Activated CD8-positive, alpha-beta T cell treated with anti-CD3 and anti-CD28 coated beads, Interleukin-2, amount 10 ng/mL, durations not matched to agents 7 days and 5 days (primary cell): ENCODE measurements at regions not wholly inside any gene's neighbourhood (a gene's known extent, or its start where the extent isn't known, plus 50 kb on each side); places are given as distances from the start of the nearest gene placed in this dataset.
A peak's percentile ranks its signal among the peaks of the same experiment; 100 is the strongest.
"Not testable (repeated sequence)": the region's sequence is repeated elsewhere in the genome, so short reads cannot be mapped to it uniquely, and the experiment has no call there.

Experiments used
- ATAC-seq: fragments of 150-1000 bp; cut with Tn5 transposase; one replicate; pipeline ENCODE4 v1.10.0; 2021; ENCODE audit warnings: moderate library complexity
- CTCF ChIA-PET: fragments of 350-600 bp; sonication (Branson Sonifier 250); formaldehyde crosslinking; loops from one replicate; lab custom pipeline; 2021; ENCODE audit warnings: antibody characterized with exemption; lab: Charles Lee
- POLR2A ChIA-PET: fragments of 350-600 bp; sonication (Branson Sonifier 250); formaldehyde crosslinking; loops from one replicate; lab custom pipeline; 2021; ENCODE audit warnings: antibody characterized with exemption; lab: Charles Lee
- DNase-seq: peaks from one replicate; pipeline ENCODE4 v3.0.0-alpha.2; 2020
- H3K27ac Mint-ChIP-seq: one replicate; pipeline ENCODE4 v1.8.0; 2021; ENCODE audit warnings: mild to moderate bottlenecking, mixed read lengths
- H3K27me3 Mint-ChIP-seq: one replicate; pipeline ENCODE4 v1.8.0; 2021; ENCODE audit warnings: low read depth, mixed read lengths
- H3K36me3 Mint-ChIP-seq: one replicate; pipeline ENCODE4 v1.8.0; 2021; ENCODE audit warnings: low read depth, mixed read lengths
- H3K4me1 Mint-ChIP-seq: one replicate; pipeline ENCODE4 v1.8.0; 2021; ENCODE audit warnings: low read depth, mixed read lengths
- H3K4me3 Mint-ChIP-seq: one replicate; pipeline ENCODE4 v1.8.0; 2021; ENCODE audit warnings: mild to moderate bottlenecking, mixed read lengths
- H3K9me3 Mint-ChIP-seq: one replicate; pipeline ENCODE4 v1.8.0; 2022; ENCODE audit warnings: mixed read lengths; ENCODE audit not compliant: insufficient read depth

GRCh38 chr2:168322325-168323007 is 75.1 kb upstream of the STK39 start:
- H3K4me1 Mint-ChIP-seq = no peaks in the 10 kb centered on the region
- CTCF ChIA-PET = no interaction called here

GRCh38 chr2:168323529-168324021 is 76.2 kb upstream of the STK39 start:
- no peak overlapping the region for H3K4me3 Mint-ChIP-seq
- peaks cover 9% of the 10 kb centered on the region for H3K9me3 Mint-ChIP-seq
- POLR2A ChIA-PET = no interaction called here
- DNase-seq = no peak
- H3K36me3 Mint-ChIP-seq = no peaks in the 10 kb centered on the region
- H3K27me3 Mint-ChIP-seq = peaks cover 9% of the 10 kb centered on the region
- CTCF ChIA-PET = interaction anchor here (1.8 kb wide), 1 partner anchor 13 kb away, joined by 4 read pairs; no protein-coding TSS in a partner anchor
- H3K27ac Mint-ChIP-seq = no peak overlapping the region
- ATAC-seq = no peak
- H3K4me1 Mint-ChIP-seq = no peaks in the 10 kb centered on the region

More at GRCh38 chr2:168322325-168323007, 75.1 kb upstream of the STK39 start:
- Mint-ChIP-seq H3K27ac (no peak overlapping the region), H3K9me3 (peaks cover 2% of the 10 kb centered on the region), H3K4me3 (no peak overlapping the region), H3K36me3 (no peaks in the 10 kb centered on the region), H3K27me3 (peaks cover 9% of the 10 kb centered on the region)
- DNase-seq (no peak), ATAC-seq (no peak)
- POLR2A ChIA-PET = no interaction called here

GRCh38 chr2:168326572-168326971 is 79.2 kb upstream of the STK39 start:
- H3K27me3 Mint-ChIP-seq = peaks cover 4% of the 10 kb centered on the region
- peaks cover 4% of the 10 kb centered on the region for H3K4me1 Mint-ChIP-seq
- no peak for ATAC-seq
- ChIA-PET CTCF (no interaction called here), POLR2A (no interaction called here)
- H3K4me3 Mint-ChIP-seq = no peak overlapping the region
- H3K36me3 Mint-ChIP-seq = peaks cover 15% of the 10 kb centered on the region
- no peak for DNase-seq
- H3K27ac Mint-ChIP-seq = no peak overlapping the region
- H3K9me3 Mint-ChIP-seq = peaks cover 26% of the 10 kb centered on the region

- Mint-ChIP-seq H3K4me3 (no peak overlapping the region), H3K9me3 (peaks cover 26% of the 10 kb centered on the region), H3K36me3 (peaks cover 15% of the 10 kb centered on the region), H3K4me1 (peaks cover 4% of the 10 kb centered on the region), H3K27me3 (peaks cover 3% of the 10 kb centered on the region), H3K27ac (no peak overlapping the region)
- ChIA-PET CTCF (no interaction called here), POLR2A (no interaction called here)
- ATAC-seq (no peak), DNase-seq (no peak)
Measured at GRCh38 chr2:168327328-168327727, 79.9 kb upstream of the STK39 start.

DNA sequence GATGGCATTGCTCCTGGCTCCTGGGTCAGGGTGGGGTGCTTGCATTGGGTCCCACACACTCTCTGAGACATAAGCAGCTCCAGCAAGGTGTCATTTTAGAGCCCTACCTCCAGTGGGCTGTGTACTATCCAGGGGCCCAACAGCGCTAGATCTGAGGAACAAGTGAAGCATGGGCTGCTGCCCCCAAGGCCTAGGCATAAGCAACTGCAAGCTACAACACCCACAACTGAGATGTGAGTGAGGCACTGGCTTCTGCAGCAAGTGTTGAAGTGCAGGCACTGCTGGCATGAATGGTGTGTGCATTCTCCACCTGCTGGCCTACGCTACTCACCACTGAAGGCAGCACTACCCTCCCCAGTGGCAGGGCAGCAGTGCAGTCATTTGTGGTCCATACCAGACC is 81.0 kb upstream of the STK39 start:
- no peak overlapping the region for H3K4me3 Mint-ChIP-seq
- H3K4me1 Mint-ChIP-seq = peaks cover 4% of the 10 kb centered on the region
- peaks cover 3% of the 10 kb centered on the region for H3K27me3 Mint-ChIP-seq
- H3K27ac Mint-ChIP-seq = no peak overlapping the region
- ChIA-PET CTCF (no interaction called here), POLR2A (no interaction called here)
- DNase-seq (no peak), ATAC-seq (no peak)
- H3K36me3 Mint-ChIP-seq = peaks cover 15% of the 10 kb centered on the region
- peaks cover 26% of the 10 kb centered on the region for H3K9me3 Mint-ChIP-seq

DNA sequence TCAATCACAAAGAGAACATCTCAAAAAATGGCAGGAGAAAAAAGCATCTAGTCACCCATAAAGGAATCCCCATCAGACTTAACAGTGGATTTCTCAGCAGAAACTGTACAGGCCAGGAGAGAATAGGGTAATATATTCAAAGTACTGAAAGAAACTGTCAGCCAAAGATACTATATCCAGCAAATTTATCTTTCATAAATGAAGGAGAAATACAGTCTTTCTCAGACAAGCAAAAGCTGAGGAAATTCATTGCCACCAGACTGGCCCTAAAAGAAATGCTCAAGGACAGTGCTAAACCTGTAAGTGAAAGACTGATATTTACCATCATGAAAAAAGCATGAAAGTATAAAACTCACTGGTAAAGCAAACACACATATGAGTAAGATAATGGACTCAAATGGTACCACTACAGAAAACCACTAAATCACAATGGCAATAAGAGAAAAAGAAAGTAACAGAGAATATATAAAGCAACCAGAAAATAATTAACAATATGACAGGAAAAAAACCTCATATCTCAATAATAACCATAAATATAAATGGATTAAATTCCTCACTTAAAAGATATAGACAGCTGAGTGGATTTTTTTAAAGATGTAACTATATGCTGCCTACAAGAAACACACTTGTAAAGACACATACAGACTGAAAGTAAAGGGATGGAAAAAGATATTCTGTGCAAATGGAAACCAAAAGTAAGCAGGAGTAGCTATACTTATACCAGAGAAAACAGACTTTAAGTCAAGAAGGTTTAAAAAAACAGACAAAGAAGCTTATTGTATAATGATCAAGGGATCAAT is 83.4 kb upstream of the STK39 start:
- ChIA-PET POLR2A (no interaction called here), CTCF (interaction anchor here (0.7 kb wide), 1 partner anchor 14 kb away, joined by 3 read pairs; no protein-coding TSS in a partner anchor)
- H3K4me1 Mint-ChIP-seq = peaks cover 4% of the 10 kb centered on the region
- ATAC-seq (no peak), DNase-seq (no peak)
- peaks cover 26% of the 10 kb centered on the region for H3K9me3 Mint-ChIP-seq
- peak overlapping the region; percentile 26 for H3K27ac Mint-ChIP-seq
- no peak overlapping the region for H3K4me3 Mint-ChIP-seq
- H3K36me3 Mint-ChIP-seq = peaks cover 15% of the 10 kb centered on the region
- no peaks in the 10 kb centered on the region for H3K27me3 Mint-ChIP-seq

GRCh38 chr2:168335254-168335653 is 87.9 kb upstream of the STK39 start:
- not testable (repeated sequence) for H3K4me3 Mint-ChIP-seq, H3K4me1 Mint-ChIP-seq, H3K27me3 Mint-ChIP-seq, ATAC-seq, DNase-seq, H3K36me3 Mint-ChIP-seq, H3K27ac Mint-ChIP-seq
- POLR2A ChIA-PET = interaction anchor here (0.6 kb wide), 1 partner anchor 69 kb away, joined by 4 read pairs; no protein-coding TSS in a partner anchor
- peaks cover 12% of the 10 kb centered on the region for H3K9me3 Mint-ChIP-seq
- CTCF ChIA-PET = interaction anchor here (1.3 to 6.5 kb wide), 3 partner anchors 10 to 174 kb away, joined by 3 to 41 read pairs (median 28); no protein-coding TSS in a partner anchor

- Mint-ChIP-seq H3K9me3 (no peaks in the 10 kb centered on the region), H3K27ac (no peak overlapping the region), H3K4me1 (no peaks in the 10 kb centered on the region), H3K4me3 (no peak overlapping the region), H3K27me3 (no peaks in the 10 kb centered on the region), H3K36me3 (no peaks in the 10 kb centered on the region)
- ChIA-PET CTCF (interaction anchor here (0.6 to 6.5 kb wide), 16 partner anchors 8 to 584 kb away, joined by 3 to 41 read pairs (median 4); no protein-coding TSS in a partner anchor), POLR2A (no interaction called here)
- peak; percentile 90 for ATAC-seq
- peak; percentile 62 for DNase-seq
Measured at GRCh38 chr2:168336786-168337388, 89.5 kb upstream of the STK39 start.

GRCh38 chr2:168338292-168338691 is 90.9 kb upstream of the STK39 start:
- no peak for DNase-seq
- POLR2A ChIA-PET = no interaction called here
- Mint-ChIP-seq H3K27ac (no peak overlapping the region), H3K4me1 (no peaks in the 10 kb centered on the region), H3K9me3 (no peaks in the 10 kb centered on the region), H3K36me3 (no peaks in the 10 kb centered on the region), H3K27me3 (no peaks in the 10 kb centered on the region), H3K4me3 (no peak overlapping the region)
- ATAC-seq = no peak
- CTCF ChIA-PET = interaction anchor here (1.1 to 6.5 kb wide), 3 partner anchors 7 to 219 kb away, joined by 3 to 41 read pairs (median 28); no protein-coding TSS in a partner anchor

DNA sequence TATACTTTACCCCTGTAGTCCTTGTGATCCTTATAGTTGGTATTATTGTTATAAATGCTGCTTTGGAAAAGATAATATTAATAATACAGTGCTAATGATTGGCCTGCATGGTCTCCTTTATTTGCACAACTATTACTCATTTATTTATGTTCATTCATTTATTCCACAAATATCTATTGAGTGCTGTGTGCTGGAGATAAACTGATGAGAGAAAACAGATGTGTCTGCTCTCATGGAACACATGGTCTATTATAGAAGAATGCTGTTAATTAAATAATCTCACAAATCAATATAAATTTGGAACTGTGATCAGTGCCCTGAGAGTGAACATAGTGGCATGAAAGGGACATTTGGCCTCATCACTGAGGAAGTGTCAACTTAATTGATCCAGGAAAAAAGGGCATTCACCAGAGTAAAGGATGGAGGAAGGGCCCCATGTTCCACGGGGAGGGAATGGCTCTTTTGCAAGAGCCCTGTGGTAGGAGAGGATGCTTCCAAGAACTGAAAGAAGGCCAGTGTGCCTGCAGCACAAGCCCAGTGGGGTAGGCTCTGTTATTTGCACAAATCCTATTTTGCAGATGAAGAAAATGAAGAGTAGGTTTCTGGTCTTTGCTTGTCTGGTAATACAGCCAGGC is 91.5 kb upstream of the STK39 start:
- DNase-seq = no peak
- POLR2A ChIA-PET = no interaction called here
- no peaks in the 10 kb centered on the region for H3K4me1 Mint-ChIP-seq
- CTCF ChIA-PET = interaction anchor here (4.0 to 6.5 kb wide), 2 partner anchors 6 to 178 kb away, joined by 28 to 41 read pairs; no protein-coding TSS in a partner anchor
- no peak for ATAC-seq
- H3K27ac Mint-ChIP-seq = no peak overlapping the region
- H3K27me3 Mint-ChIP-seq = no peaks in the 10 kb centered on the region
- H3K9me3 Mint-ChIP-seq = no peaks in the 10 kb centered on the region
- H3K4me3 Mint-ChIP-seq = no peak overlapping the region
- H3K36me3 Mint-ChIP-seq = no peaks in the 10 kb centered on the region

DNA sequence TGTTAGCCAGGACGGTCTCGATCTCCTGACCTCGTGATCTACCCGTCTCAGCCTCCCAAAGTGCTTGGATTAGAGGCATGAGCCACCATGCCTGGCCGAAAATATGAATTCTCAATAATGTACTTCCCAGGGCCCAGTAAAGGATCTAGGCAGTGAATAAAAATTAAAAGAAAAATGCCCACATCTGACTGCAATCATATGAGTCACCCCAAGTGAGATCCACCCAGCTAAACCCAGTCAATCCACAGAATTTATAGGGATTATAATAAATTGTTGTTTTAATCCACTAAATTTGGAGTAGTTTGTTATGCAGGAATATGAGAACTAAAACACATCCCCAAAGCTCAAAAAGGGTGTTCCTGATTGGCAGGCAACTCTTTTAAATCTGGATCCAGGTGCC is 93.5 kb upstream of the STK39 start:
- DNase-seq (no peak), ATAC-seq (no peak)
- Mint-ChIP-seq H3K27ac (no peak overlapping the region), H3K27me3 (peaks cover 3% of the 10 kb centered on the region), H3K4me3 (no peak overlapping the region), H3K36me3 (no peaks in the 10 kb centered on the region), H3K4me1 (no peaks in the 10 kb centered on the region), H3K9me3 (no peaks in the 10 kb centered on the region)
- ChIA-PET CTCF (no interaction called here), POLR2A (no interaction called here)
